ENCODE measurements at regions not wholly inside any gene's neighbourhood (a gene's known extent, or its start where the extent isn't known, plus 50 kb on each side); places are given as distances from the start of the nearest gene placed in this dataset.

GRCh38 chr2:126748188-126748760 lies 92.3 kb downstream of the GYPC start:
- H3K27me3 ChIP-seq, result no peaks in the 10 kb centered on the region
- H3K4me2 ChIP-seq, result no peak overlapping the region
- no peak overlapping the region for H2AFZ ChIP-seq (replicated peaks)
- no peaks in the 10 kb centered on the region for H3K4me1 ChIP-seq
- H3K4me1 Mint-ChIP-seq, result no peaks in the 10 kb centered on the region
- H3K36me3 Mint-ChIP-seq, result no peaks in the 10 kb centered on the region
- no peak overlapping the region for H3K4me3 Mint-ChIP-seq
- H3K9ac ChIP-seq, result no peak overlapping the region
- H3K9me3 ChIP-seq (ENCODE audit: low read depth), result no peaks in the 10 kb centered on the region
- H3K4me3 ChIP-seq, result no peak overlapping the region
- no peak overlapping the region for H3K27ac ChIP-seq
- no peaks in the 10 kb centered on the region for H4K20me1 ChIP-seq (ENCODE audit: low read depth)
- TF ChIP-seq, protein P1, sequence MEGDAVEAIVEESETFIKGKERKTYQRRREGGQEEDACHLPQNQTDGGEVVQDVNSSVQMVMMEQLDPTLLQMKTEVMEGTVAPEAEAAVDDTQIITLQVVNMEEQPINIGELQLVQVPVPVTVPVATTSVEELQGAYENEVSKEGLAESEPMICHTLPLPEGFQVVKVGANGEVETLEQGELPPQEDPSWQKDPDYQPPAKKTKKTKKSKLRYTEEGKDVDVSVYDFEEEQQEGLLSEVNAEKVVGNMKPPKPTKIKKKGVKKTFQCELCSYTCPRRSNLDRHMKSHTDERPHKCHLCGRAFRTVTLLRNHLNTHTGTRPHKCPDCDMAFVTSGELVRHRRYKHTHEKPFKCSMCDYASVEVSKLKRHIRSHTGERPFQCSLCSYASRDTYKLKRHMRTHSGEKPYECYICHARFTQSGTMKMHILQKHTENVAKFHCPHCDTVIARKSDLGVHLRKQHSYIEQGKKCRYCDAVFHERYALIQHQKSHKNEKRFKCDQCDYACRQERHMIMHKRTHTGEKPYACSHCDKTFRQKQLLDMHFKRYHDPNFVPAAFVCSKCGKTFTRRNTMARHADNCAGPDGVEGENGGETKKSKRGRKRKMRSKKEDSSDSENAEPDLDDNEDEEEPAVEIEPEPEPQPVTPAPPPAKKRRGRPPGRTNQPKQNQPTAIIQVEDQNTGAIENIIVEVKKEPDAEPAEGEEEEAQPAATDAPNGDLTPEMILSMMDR (IDR thresholded peaks at IDR 0.05), result no peak
- no peak for TF ChIP-seq EZH2 (IDR thresholded peaks at IDR 0.05)
- no peak for TF ChIP-seq EZH2phosphoT487 (IDR thresholded peaks at IDR 0.05)
- H3K9me3 Mint-ChIP-seq, result no peaks in the 10 kb centered on the region
- no peak for DNase-seq (ENCODE audit: low spot score)
- H3F3A ChIP-seq (ENCODE audit: low read depth), result no peaks in the 10 kb centered on the region
- H3K27ac Mint-ChIP-seq, result no peak overlapping the region
- H3K36me3 ChIP-seq, result no peaks in the 10 kb centered on the region
- H3K27me3 Mint-ChIP-seq (ENCODE audit: insufficient read depth, low read depth), result peaks cover 3% of the 10 kb centered on the region
- no peaks in the 10 kb centered on the region for H3K79me2 ChIP-seq (ENCODE audit: low read depth)

- H3K27me3 ChIP-seq, result no peaks in the 10 kb centered on the region
- H3K4me1 ChIP-seq, result no peaks in the 10 kb centered on the region
- H3K9me3 ChIP-seq (ENCODE audit: low read depth), result no peaks in the 10 kb centered on the region
- no peak for DNase-seq (ENCODE audit: low spot score)
- no peaks in the 10 kb centered on the region for H3K79me2 ChIP-seq (ENCODE audit: low read depth)
- no peak overlapping the region for H3K27ac ChIP-seq
- H3K4me2 ChIP-seq, result no peak overlapping the region
- H3K9ac ChIP-seq, result no peak overlapping the region
- H3K4me3 ChIP-seq, result no peak overlapping the region
- Mint-ChIP-seq H3K9me3 (no peaks in the 10 kb centered on the region), H3K36me3 (no peaks in the 10 kb centered on the region), H3K27me3 (ENCODE audit: insufficient read depth, low read depth) (peaks cover 3% of the 10 kb centered on the region), H3K4me3 (no peak overlapping the region), H3K27ac (no peak overlapping the region), H3K4me1 (no peaks in the 10 kb centered on the region)
- H4K20me1 ChIP-seq (ENCODE audit: low read depth), result no peaks in the 10 kb centered on the region
- no peaks in the 10 kb centered on the region for H3K36me3 ChIP-seq
- TF ChIP-seq EZH2 (IDR thresholded peaks at IDR 0.05) (no peak), EZH2phosphoT487 (IDR thresholded peaks at IDR 0.05) (no peak)
- TF ChIP-seq, protein P1 (IDR thresholded peaks at IDR 0.05), result no peak
- H3F3A ChIP-seq (ENCODE audit: low read depth), result no peaks in the 10 kb centered on the region
- H2AFZ ChIP-seq (replicated peaks), result no peak overlapping the region
Measured at GRCh38 chr2:126748929-126749518, 93.1 kb downstream of the GYPC start.

- no peaks in the 10 kb centered on the region for H3K36me3 ChIP-seq
- H3K4me3 Mint-ChIP-seq, result no peak overlapping the region
- H3K27ac ChIP-seq, result no peak overlapping the region
- H3K79me2 ChIP-seq (ENCODE audit: low read depth), result no peaks in the 10 kb centered on the region
- H3K4me3 ChIP-seq, result no peak overlapping the region
- H3K4me1 Mint-ChIP-seq, result no peaks in the 10 kb centered on the region
- H2AFZ ChIP-seq (replicated peaks), result no peak overlapping the region
- H3K9ac ChIP-seq, result no peak overlapping the region
- H3K27ac Mint-ChIP-seq, result no peak overlapping the region
- no peaks in the 10 kb centered on the region for H3F3A ChIP-seq (ENCODE audit: low read depth)
- H4K20me1 ChIP-seq (ENCODE audit: low read depth), result no peaks in the 10 kb centered on the region
- no peaks in the 10 kb centered on the region for H3K4me1 ChIP-seq
- DNase-seq (ENCODE audit: low spot score), result no peak
- no peak overlapping the region for H3K4me2 ChIP-seq
- H3K36me3 Mint-ChIP-seq, result no peaks in the 10 kb centered on the region
- H3K9me3 Mint-ChIP-seq, result no peaks in the 10 kb centered on the region
- no peaks in the 10 kb centered on the region for H3K9me3 ChIP-seq (ENCODE audit: low read depth)
- H3K27me3 ChIP-seq, result no peaks in the 10 kb centered on the region
- TF ChIP-seq, protein P1 (IDR thresholded peaks at IDR 0.05), result peak; percentile 14
- no peak for TF ChIP-seq EZH2phosphoT487 (IDR thresholded peaks at IDR 0.05)
- TF ChIP-seq EZH2 (IDR thresholded peaks at IDR 0.05), result no peak
- peaks cover 3% of the 10 kb centered on the region for H3K27me3 Mint-ChIP-seq (ENCODE audit: insufficient read depth, low read depth)
Measured at GRCh38 chr2:126749537-126749936, 93.6 kb downstream of the GYPC start.
